ENCODE measurements at regions not wholly inside any gene's neighbourhood (a gene's known extent, or its start where the extent isn't known, plus 50 kb on each side); places are given as distances from the start of the nearest gene placed in this dataset.

DNA sequence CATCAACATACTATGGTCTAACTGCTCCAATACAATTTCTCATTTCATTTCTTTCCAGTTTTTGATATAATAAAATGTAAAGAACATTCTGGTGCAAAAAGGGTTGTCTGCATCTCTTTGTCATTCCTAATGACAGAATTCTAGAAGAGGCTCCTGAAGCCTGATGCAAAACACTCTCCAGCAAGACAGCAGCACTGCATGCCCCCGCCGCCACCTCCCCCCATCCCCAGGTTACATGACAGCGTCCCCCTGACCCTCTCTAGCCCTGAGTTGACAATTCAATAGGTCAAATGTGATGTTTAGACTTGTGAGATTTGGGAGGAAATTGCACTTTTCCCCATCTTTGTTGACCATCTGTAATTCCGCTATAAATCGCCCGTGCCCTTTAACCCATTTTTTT, 64.6 kb upstream of the C1orf21 start:
- no peak for DNase-seq (ENCODE audit: low spot score)

GRCh38 chr1:184324972-184325371, 61.9 kb upstream of the C1orf21 start:
- no peak for DNase-seq (ENCODE audit: low spot score)

- DNase-seq (ENCODE audit: low spot score) = no peak
Measured at GRCh38 chr1:184326278-184326677, 60.6 kb upstream of the C1orf21 start.

DNA sequence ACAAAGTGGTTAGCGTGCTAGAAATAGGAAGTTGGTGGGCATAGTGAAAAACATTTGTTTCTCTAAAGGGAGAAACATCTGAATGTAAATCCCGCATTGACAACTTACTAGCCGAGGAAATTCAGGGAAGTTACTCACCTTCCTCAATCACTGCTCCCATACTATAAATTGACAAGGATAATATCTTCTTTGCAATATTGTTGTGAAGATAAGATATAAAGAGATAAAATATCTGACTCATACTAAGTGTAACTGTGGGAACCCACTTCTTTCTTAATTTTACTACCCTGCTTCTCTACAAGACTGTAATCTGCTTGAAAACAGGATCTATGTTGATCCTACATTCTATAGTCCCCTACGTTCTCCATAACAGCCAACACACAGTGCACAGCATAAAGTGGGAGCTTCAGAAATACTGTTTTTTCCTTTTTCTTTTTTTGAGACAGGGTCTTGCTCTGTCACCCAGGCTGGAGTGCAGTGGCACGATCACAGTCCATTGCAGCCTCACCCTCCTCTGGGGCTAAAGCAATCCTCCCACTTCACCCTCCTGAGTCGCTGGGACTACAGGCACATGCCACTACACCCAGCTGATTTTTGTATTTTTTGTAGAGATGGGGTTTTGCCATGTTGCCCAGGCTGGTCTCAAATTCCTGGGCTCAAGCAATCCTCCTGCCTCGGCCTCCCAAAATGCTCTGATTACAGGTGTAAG, 57.4 kb upstream of the C1orf21 start:
- DNase-seq (ENCODE audit: low spot score) = no peak

DNA sequence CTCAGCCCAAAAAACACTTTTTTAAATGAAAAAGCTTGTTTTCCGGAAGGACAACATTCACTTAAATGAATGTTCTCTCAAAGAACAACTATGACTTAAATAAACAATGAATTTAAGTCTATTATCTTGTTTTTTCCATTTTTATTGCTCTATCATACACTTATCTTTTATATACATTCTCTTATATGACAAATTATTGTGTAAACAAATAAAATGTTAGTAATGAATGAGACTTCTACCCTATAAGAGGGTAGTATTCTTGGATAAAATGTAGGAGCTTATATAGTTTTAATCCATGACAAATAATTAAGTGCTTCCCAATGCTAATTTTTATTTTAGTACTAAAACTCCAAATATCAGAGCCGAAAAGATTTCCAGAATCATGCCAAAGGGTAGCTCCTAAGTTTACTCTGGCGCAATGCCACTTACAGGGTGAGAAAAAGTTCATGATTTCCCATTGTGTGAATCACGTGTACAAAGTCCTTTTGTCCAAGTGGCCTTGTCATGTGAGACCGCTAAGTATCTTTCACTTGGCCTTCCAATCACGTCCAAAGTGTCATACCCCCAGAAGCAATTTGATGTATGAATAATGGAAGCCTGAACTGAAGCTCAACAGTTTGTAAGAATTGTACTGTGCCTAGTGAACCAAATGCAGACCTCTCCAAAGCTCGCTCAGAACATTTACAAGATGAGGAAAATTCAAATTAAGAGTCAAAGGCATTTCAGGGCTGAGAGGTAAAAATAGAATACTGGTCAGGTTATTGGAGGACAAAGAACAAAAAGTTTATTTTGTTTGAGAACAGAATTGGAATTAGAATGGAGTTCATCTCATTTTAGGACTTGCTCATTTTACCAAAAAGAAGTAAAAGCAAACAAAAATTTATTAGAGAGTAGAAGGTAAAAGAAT, 56.6 kb upstream of the C1orf21 start:
- DNase-seq (ENCODE audit: low spot score) = no peak

- no peak for DNase-seq (ENCODE audit: low spot score)
Measured at GRCh38 chr1:184330875-184331274, 56.0 kb upstream of the C1orf21 start.
